Ovary (tissue), 3 donors: ENCODE measurements at regions not wholly inside any gene's neighbourhood (a gene's known extent, or its start where the extent isn't known, plus 50 kb on each side); places are given as distances from the start of the nearest gene placed in this dataset.

Source experiments
- POLR2A ChIP-seq: fragments of 450-650 bp; IDR thresholded peaks from one replicate; pipeline ENCODE4 v1.6.1; 2017; ENCODE audit warnings: antibody characterized with exemption, mild to moderate bottlenecking, moderate library complexity
- TF ChIP-seq, protein P1 (sequence below), 3 donors: fragments of 450-650 bp in 2 of 3; fragments of 200-600 bp in 1 of 3; IDR thresholded peaks; one replicate each; pipeline versions ENCODE4 v1.5.1 to v1.8.0; 2016 to 2022; ENCODE audit warnings: antibody characterized with exemption in 3 of 3, mild to moderate bottlenecking in 1 of 3
- donor health status: DM: no; HTN: no; CAD: no.

DNA sequence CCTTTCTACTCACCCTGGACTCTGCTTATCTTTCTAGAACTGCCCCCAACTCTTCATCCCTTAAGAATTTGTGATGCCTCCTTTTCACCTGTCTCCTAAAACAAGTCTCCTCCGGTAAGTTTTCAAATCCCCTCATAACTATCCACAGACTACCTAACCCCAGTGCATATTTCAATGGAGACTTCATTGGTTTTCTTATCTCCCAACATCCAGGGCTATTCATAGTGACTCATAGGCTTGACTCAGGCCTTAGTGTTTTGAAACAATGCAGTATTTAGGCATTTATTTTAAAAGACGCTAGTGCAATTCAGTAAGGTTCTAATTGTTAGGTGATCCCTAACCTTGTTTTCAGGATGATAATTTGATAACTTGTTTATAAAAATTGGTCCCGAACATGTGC is 399.2 kb downstream of the CPS1 start:
- TF ChIP-seq, protein P1, sequence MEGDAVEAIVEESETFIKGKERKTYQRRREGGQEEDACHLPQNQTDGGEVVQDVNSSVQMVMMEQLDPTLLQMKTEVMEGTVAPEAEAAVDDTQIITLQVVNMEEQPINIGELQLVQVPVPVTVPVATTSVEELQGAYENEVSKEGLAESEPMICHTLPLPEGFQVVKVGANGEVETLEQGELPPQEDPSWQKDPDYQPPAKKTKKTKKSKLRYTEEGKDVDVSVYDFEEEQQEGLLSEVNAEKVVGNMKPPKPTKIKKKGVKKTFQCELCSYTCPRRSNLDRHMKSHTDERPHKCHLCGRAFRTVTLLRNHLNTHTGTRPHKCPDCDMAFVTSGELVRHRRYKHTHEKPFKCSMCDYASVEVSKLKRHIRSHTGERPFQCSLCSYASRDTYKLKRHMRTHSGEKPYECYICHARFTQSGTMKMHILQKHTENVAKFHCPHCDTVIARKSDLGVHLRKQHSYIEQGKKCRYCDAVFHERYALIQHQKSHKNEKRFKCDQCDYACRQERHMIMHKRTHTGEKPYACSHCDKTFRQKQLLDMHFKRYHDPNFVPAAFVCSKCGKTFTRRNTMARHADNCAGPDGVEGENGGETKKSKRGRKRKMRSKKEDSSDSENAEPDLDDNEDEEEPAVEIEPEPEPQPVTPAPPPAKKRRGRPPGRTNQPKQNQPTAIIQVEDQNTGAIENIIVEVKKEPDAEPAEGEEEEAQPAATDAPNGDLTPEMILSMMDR (IDR thresholded peaks at IDR 0.05), result no peak
- TF ChIP-seq POLR2A, result no peak
